ENCODE measurements at regions not wholly inside any gene's neighbourhood (a gene's known extent, or its start where the extent isn't known, plus 50 kb on each side); places are given as distances from the start of the nearest gene placed in this dataset.

DNA sequence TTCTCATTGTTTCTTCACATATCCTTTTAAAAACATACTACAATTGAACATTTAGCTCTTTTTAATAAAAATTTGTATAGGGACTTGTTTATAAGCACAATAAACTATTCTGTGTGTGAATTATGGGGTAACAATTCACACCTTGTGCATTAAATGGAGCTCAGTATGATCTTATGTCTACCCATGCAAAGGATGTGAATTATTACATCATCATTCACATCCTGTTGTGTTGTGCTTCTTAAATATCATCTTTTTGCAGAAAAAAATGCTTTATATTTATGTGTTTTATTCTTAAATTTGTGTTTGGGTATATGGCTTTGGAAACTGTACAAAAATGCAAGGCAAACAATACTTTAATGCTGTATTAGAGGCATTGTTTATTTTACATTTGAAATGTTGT is 96.7 kb upstream of the PABPC4L start:
- no peak for DNase-seq (ENCODE audit: insufficient read length, low spot score, missing footprints)
- TF ChIP-seq, protein P1, sequence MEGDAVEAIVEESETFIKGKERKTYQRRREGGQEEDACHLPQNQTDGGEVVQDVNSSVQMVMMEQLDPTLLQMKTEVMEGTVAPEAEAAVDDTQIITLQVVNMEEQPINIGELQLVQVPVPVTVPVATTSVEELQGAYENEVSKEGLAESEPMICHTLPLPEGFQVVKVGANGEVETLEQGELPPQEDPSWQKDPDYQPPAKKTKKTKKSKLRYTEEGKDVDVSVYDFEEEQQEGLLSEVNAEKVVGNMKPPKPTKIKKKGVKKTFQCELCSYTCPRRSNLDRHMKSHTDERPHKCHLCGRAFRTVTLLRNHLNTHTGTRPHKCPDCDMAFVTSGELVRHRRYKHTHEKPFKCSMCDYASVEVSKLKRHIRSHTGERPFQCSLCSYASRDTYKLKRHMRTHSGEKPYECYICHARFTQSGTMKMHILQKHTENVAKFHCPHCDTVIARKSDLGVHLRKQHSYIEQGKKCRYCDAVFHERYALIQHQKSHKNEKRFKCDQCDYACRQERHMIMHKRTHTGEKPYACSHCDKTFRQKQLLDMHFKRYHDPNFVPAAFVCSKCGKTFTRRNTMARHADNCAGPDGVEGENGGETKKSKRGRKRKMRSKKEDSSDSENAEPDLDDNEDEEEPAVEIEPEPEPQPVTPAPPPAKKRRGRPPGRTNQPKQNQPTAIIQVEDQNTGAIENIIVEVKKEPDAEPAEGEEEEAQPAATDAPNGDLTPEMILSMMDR (IDR thresholded peaks at IDR 0.05; ENCODE audit: extremely low read depth, low read depth, low read length): no peak

DNA sequence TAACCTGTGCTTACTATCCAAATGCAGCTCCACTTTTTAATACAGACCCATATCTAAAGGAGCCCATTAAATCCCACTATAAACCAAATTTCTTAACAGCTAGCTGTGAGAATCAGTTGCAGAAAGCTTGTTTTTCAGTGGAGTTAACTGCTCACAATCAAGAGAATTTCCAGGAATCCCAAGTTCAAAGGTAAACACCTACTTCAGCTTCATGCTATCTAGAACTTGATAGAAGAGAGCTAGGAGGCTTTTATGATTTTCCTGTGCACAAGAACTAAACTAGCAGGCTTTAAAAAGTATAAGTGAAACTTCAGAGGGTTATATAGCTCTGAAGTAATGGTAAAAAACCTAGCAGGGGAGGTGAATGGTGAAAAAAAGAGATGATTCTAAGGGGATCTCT is 96.2 kb upstream of the PABPC4L start:
- Histone ChIP-seq H2AFZ (ENCODE audit: low read length) (no peak overlapping the region), H3K4me3 (ENCODE audit: insufficient read depth, low read length) (no peak overlapping the region), H3K27me3 (ENCODE audit: insufficient read depth, low read length) (no peaks in the 10 kb centered on the region), H3K79me2 (ENCODE audit: insufficient read depth, low read length) (no peaks in the 10 kb centered on the region), H3K36me3 (ENCODE audit: insufficient read depth, low read length) (no peaks in the 10 kb centered on the region), H3K9me3 (ENCODE audit: low read depth, low read length) (no peaks in the 10 kb centered on the region), H3K4me1 (ENCODE audit: insufficient read depth, low read length) (no peaks in the 10 kb centered on the region), H3K4me2 (ENCODE audit: insufficient read depth, low read length) (no peak overlapping the region), H4K20me1 (ENCODE audit: insufficient read depth, low read length) (no peaks in the 10 kb centered on the region), H3K27ac (ENCODE audit: low read depth, low read length) (no peak overlapping the region)
- TF ChIP-seq, protein P1 (IDR thresholded peaks at IDR 0.05; ENCODE audit: extremely low read depth, low read depth, low read length): no peak
- no peak for DNase-seq (ENCODE audit: insufficient read length, low spot score, missing footprints)

More for the DNA sequence above, 96.7 kb upstream of the PABPC4L start:
- Histone ChIP-seq H4K20me1 (ENCODE audit: insufficient read depth, low read length) (no peaks in the 10 kb centered on the region), H2AFZ (ENCODE audit: low read length) (no peak overlapping the region), H3K4me2 (ENCODE audit: insufficient read depth, low read length) (no peak overlapping the region), H3K27me3 (ENCODE audit: insufficient read depth, low read length) (no peaks in the 10 kb centered on the region), H3K4me1 (ENCODE audit: insufficient read depth, low read length) (no peaks in the 10 kb centered on the region), H3K79me2 (ENCODE audit: insufficient read depth, low read length) (no peaks in the 10 kb centered on the region), H3K9me3 (ENCODE audit: low read depth, low read length) (no peaks in the 10 kb centered on the region), H3K36me3 (ENCODE audit: insufficient read depth, low read length) (no peaks in the 10 kb centered on the region), H3K4me3 (ENCODE audit: insufficient read depth, low read length) (no peak overlapping the region), H3K27ac (ENCODE audit: low read depth, low read length) (no peak overlapping the region)

DNA sequence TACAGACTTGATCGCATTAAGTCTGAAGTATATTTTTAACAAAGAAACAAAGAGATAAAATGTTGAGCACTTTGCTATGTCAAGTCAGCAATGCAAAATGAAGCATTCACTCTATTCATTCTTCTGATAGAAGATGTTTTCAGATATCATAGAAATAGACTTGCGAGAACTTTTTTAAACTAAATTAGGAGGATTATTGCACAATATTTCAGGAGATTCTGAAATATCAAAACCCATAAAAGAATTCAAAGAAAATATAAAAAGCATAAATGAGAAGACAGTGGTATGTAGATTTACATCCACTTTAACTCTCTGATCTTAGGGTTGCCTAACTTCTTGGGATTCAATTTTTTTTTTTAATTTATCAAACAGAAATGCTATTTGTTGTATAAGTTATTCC is 81.1 kb upstream of the PABPC4L start:
- H2AFZ ChIP-seq (ENCODE audit: low read length): no peak overlapping the region

DNA sequence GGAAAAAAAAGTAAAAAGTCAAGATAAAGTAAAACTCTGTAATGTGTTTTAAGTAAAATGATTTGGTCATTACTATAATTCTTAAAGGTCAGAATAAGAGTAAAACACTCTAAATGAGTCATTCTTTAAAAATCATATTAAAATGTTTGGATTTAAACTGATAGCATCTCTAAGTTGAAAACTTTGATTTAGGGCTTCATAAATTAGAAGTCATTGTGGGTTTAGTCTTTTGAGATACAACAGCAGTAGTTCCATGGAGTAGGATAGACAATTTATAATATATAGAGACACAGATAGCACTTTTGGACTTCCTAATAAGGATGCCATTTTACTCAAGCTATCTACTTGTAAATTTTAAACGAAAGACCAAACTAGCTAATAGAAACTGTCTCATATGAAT is 77.1 kb upstream of the PABPC4L start:
- Histone ChIP-seq H3K9me3 (ENCODE audit: low read depth, low read length) (no peaks in the 10 kb centered on the region), H3K27ac (ENCODE audit: low read depth, low read length) (no peak overlapping the region), H3K4me3 (ENCODE audit: insufficient read depth, low read length) (no peak overlapping the region), H3K27me3 (ENCODE audit: insufficient read depth, low read length) (no peaks in the 10 kb centered on the region), H3K79me2 (ENCODE audit: insufficient read depth, low read length) (no peaks in the 10 kb centered on the region), H4K20me1 (ENCODE audit: insufficient read depth, low read length) (no peaks in the 10 kb centered on the region), H3K4me2 (ENCODE audit: insufficient read depth, low read length) (no peak overlapping the region), H3K36me3 (ENCODE audit: insufficient read depth, low read length) (no peaks in the 10 kb centered on the region), H2AFZ (ENCODE audit: low read length) (no peak overlapping the region), H3K4me1 (ENCODE audit: insufficient read depth, low read length) (no peaks in the 10 kb centered on the region)
- DNase-seq (ENCODE audit: insufficient read length, low spot score, missing footprints): no peak
- TF ChIP-seq, protein P1 (IDR thresholded peaks at IDR 0.05; ENCODE audit: extremely low read depth, low read depth, low read length): no peak

More for the DNA sequence above, 81.1 kb upstream of the PABPC4L start:
- Histone ChIP-seq H4K20me1 (ENCODE audit: insufficient read depth, low read length) (no peaks in the 10 kb centered on the region), H3K9me3 (ENCODE audit: low read depth, low read length) (no peaks in the 10 kb centered on the region), H3K79me2 (ENCODE audit: insufficient read depth, low read length) (no peaks in the 10 kb centered on the region), H3K4me2 (ENCODE audit: insufficient read depth, low read length) (no peak overlapping the region), H3K4me3 (ENCODE audit: insufficient read depth, low read length) (no peak overlapping the region), H3K4me1 (ENCODE audit: insufficient read depth, low read length) (no peaks in the 10 kb centered on the region), H3K27ac (ENCODE audit: low read depth, low read length) (no peak overlapping the region), H3K36me3 (ENCODE audit: insufficient read depth, low read length) (no peaks in the 10 kb centered on the region), H3K27me3 (ENCODE audit: insufficient read depth, low read length) (no peaks in the 10 kb centered on the region)
- no peak for DNase-seq (ENCODE audit: insufficient read length, low spot score, missing footprints)
- TF ChIP-seq, protein P1 (IDR thresholded peaks at IDR 0.05; ENCODE audit: extremely low read depth, low read depth, low read length): no peak

Data from osteoblast (primary cell).